ENCODE measurements at regions not wholly inside any gene's neighbourhood (a gene's known extent, or its start where the extent isn't known, plus 50 kb on each side); places are given as distances from the start of the nearest gene placed in this dataset.

DNA sequence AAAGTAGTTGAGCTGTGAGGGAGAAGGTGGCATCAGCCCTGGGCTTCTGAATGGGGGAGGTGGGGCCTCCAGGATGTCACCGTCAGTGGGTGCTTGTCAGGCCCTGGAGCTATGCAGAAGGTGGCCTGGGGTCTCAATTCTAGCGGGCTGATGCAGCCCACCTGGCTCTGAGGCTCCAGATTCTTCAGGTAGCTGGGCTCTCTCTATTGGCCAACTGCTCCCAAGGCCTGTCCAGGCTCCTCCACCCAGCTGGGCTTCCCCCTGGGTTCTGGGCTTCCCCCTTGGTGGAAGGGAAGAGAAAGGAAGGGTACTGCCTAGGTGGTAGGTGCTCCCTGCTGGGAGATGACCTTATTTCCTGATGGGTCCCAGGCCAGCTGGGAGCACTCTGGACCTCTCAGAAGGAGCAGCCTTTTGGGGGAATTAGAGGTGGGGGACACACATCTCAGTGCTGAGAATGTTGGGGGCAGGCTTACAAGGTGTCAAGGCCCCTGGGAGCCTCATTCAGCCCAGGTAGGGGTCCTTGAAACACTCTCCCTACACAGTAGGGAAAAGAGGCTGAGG lies 1728.3 kb downstream of the TP53TG3F start:
- TF ChIP-seq POLR2AphosphoS5 (IDR thresholded peaks at IDR 0.05) (no peak), POLR2A (IDR thresholded peaks at IDR 0.05) (no peak)
- TF ChIP-seq, protein P1, sequence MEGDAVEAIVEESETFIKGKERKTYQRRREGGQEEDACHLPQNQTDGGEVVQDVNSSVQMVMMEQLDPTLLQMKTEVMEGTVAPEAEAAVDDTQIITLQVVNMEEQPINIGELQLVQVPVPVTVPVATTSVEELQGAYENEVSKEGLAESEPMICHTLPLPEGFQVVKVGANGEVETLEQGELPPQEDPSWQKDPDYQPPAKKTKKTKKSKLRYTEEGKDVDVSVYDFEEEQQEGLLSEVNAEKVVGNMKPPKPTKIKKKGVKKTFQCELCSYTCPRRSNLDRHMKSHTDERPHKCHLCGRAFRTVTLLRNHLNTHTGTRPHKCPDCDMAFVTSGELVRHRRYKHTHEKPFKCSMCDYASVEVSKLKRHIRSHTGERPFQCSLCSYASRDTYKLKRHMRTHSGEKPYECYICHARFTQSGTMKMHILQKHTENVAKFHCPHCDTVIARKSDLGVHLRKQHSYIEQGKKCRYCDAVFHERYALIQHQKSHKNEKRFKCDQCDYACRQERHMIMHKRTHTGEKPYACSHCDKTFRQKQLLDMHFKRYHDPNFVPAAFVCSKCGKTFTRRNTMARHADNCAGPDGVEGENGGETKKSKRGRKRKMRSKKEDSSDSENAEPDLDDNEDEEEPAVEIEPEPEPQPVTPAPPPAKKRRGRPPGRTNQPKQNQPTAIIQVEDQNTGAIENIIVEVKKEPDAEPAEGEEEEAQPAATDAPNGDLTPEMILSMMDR (IDR thresholded peaks at IDR 0.05 in 8 of 11, conservative IDR thresholded peaks at IDR 0.05 in 3 of 11): no peak
